ENCODE measurements at regions not wholly inside any gene's neighbourhood (a gene's known extent, or its start where the extent isn't known, plus 50 kb on each side); places are given as distances from the start of the nearest gene placed in this dataset.
"Not testable (repeated sequence)": the region's sequence is repeated elsewhere in the genome, so short reads cannot be mapped to it uniquely, and the experiment has no call there.

DNA sequence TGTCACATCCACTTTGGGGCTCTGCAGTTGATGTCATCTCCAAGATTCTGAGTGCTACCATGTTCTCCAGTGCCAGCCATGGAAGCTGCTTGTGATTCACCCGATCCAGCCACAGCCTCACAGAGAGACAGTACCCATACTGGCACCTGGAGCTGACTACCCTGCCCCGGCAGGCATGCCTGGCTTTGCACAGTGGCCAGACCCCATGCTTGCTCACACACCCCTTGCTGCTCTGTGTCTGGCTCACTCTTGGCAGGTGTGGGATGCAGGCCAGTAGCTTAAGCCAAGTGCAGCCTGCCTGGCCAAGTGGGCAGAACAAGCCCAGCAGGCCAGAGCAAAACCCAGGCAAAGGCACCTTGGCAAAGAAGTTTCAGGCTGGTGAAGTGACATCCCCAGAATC lies 828.4 kb upstream of the VRK2 start:
- no peaks in the 10 kb centered on the region for H3K4me1 ChIP-seq
- H3K27ac ChIP-seq, result no peak overlapping the region
- no peak for DNase-seq (ENCODE audit: low spot score in 2 of 2)
- TF ChIP-seq EP300 (IDR thresholded peaks at IDR 0.05), result no peak
- TF ChIP-seq POLR2A (IDR thresholded peaks at IDR 0.05), result no peak
- TF ChIP-seq, protein P1, sequence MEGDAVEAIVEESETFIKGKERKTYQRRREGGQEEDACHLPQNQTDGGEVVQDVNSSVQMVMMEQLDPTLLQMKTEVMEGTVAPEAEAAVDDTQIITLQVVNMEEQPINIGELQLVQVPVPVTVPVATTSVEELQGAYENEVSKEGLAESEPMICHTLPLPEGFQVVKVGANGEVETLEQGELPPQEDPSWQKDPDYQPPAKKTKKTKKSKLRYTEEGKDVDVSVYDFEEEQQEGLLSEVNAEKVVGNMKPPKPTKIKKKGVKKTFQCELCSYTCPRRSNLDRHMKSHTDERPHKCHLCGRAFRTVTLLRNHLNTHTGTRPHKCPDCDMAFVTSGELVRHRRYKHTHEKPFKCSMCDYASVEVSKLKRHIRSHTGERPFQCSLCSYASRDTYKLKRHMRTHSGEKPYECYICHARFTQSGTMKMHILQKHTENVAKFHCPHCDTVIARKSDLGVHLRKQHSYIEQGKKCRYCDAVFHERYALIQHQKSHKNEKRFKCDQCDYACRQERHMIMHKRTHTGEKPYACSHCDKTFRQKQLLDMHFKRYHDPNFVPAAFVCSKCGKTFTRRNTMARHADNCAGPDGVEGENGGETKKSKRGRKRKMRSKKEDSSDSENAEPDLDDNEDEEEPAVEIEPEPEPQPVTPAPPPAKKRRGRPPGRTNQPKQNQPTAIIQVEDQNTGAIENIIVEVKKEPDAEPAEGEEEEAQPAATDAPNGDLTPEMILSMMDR (IDR thresholded peaks at IDR 0.05), result no peak
- no peaks in the 10 kb centered on the region for H3K36me3 ChIP-seq
- H3K4me3 ChIP-seq, result no peak overlapping the region
- WGBS, 2 donors, result 57 to 67% methylated on average over 1 to 2 of the region's 2 CpGs
- peaks cover 0 to 51% (median 6%) of the 10 kb centered on the region in 4 donors for H3K9me3 ChIP-seq
- no peaks in the 10 kb centered on the region for H3K27me3 ChIP-seq

DNA sequence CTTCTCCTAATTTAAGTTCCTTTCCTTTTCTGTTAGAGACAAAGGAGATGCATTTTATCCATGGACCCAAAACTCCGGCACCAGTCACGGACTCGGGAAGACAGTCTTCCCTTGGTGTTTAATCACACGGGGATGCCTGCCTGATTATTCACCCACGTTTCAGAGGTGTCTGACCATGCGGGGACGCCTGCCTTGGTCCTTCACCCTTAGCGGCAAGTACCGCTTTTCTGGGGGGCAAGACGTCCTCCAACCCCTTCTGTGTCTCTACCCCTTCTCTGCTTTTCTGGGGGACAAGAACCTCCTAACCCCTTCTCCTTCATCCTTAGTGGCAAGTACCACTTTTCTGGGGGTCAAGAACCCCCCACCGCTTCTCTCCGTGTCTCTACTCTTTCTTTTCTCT lies 816.9 kb upstream of the VRK2 start:
- not testable (repeated sequence) for H3K36me3 ChIP-seq
- 91 to 93% methylated on average over 12 of the region's 12 CpGs for WGBS, 2 donors

DNA sequence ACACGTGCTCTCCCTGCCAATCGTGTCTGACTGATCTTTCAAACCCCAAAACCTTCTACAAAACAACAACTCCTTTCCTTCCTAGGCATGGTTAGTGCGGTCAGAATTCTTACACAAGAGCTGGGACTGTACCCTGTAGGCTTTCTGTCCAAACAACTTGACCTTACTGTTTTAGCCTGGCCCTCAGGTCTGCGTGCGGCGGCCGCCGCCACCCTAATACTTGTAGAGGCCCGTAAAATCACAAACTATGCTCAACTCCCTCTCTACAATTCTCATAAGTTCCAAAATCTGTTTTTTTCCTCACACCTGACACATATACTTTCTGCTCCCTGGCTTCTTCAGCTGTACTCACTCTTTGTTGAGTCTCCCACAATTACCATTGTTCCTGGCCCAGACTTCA lies 814.3 kb upstream of the VRK2 start:
- not testable (repeated sequence) for H3K4me3 ChIP-seq; H3K9me3 ChIP-seq; H3K27me3 ChIP-seq; H3K36me3 ChIP-seq; DNase-seq (ENCODE audit: low spot score in 2 of 2); H3K4me1 ChIP-seq; H3K27ac ChIP-seq
- WGBS, 2 donors, result 92 to 94% methylated on average over 9 of the region's 9 CpGs

More for the DNA sequence above, 816.9 kb upstream of the VRK2 start:
- not testable (repeated sequence) for H3K27me3 ChIP-seq; H3K4me3 ChIP-seq; H3K4me1 ChIP-seq; H3K27ac ChIP-seq; H3K9me3 ChIP-seq; DNase-seq (ENCODE audit: low spot score in 2 of 2)

DNA sequence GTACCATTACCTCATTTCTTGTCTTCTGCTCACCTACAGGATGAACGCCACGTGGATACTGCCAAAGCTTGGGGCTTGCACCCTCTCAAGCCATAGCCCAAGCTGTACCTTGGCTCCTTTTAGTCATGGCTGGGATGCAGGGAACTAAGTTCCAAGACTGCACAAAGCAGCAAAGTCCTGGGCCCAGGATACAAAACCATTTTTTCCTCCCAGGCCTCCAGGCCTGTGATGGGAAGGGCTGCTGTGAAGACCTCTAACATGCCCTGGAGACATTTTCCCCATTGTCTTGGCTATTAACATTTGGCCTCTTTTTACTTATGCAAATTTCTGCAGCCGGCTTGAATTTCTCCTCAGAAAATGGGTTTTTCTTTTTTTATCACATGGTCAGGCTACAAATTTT lies 795.1 kb upstream of the VRK2 start:
- H3K4me1 ChIP-seq; H3K36me3 ChIP-seq; H3K4me3 ChIP-seq; DNase-seq (ENCODE audit: low spot score in 2 of 2); H3K27me3 ChIP-seq; H3K27ac ChIP-seq: not testable (repeated sequence)
- WGBS, 2 donors, result 78 to 87% methylated on average over 3 of the region's 3 CpGs
- H3K9me3 ChIP-seq, result peaks cover 0 to 32% (median 2%) of the 10 kb centered on the region in 4 donors

DNA sequence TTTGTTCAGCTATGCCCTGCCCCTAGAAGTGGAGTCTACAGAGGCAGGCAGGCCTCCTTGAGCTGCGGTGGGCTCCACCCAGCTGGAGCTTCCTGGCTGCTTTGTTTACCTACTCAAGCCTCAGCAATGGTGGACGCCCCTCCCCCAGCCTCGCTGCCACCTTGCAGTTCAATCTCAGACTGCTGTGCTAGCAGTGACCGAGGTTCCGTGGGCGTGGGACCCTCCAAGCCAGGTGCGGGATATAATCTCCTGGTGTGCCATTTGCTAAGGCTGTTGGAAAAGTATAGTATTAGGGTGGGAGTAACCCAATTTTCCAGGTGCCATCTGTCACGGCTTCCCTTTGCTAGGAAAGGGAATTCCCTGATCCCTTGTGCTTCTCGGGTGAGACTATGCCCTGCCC lies 770.2 kb upstream of the VRK2 start:
- H3K27ac ChIP-seq; H3K4me3 ChIP-seq; H3K27me3 ChIP-seq; DNase-seq (ENCODE audit: low spot score in 2 of 2); H3K4me1 ChIP-seq; H3K36me3 ChIP-seq: not testable (repeated sequence)
- 95 to 96% methylated on average over 6 to 9 of the region's 9 CpGs for WGBS, 2 donors
- peaks cover 0 to 42% (median 2%) of the 10 kb centered on the region in 4 donors for H3K9me3 ChIP-seq

DNA sequence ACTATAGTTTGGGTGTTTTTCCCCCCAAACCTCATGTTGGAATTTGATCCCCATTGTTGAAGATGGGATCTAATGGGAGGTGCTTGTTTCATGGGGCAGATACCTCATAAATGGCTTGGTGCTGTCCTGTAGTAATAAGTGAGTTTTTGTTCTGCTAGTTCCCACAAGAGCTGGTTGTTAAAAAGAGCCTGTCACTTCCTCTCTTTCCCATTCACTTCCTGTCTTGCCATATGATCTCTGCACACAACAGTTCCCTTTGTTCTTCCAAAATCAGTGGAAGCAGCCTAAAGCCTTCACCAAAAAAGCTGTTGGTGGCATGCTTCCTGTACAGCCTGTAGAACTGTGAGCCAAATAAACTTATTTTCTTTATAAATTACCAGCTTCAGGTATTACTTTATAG lies 768.2 kb upstream of the VRK2 start:
- Histone ChIP-seq H3K4me3 (no peak overlapping the region), H3K4me1 (no peaks in the 10 kb centered on the region), H3K9me3 (peaks cover 0 to 33% (median 2%) of the 10 kb centered on the region in 4 donors), H3K36me3 (no peaks in the 10 kb centered on the region), H3K27me3 (no peaks in the 10 kb centered on the region), H3K27ac (no peak overlapping the region)
- no peak for TF ChIP-seq POLR2A (IDR thresholded peaks at IDR 0.05)
- DNase-seq (ENCODE audit: low spot score in 2 of 2), result no peak

DNA sequence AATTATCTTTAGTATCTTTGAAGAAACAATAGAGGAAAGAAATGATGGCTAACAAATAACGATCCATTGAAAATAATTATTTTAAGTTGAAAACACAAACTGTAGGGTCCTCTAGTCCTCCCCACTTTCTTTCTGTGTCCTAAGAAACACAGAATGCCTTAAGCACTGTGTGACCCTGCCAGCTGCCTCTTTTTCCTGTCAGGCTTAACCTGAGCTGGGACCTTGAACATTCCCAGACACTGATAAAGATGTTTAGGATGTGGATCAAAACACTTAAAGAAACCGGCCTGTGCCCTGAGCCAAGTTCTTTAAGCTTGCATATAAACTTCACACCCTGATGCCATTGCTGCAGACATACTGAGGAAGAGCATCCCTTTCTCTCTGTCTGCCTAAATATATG lies 755.4 kb upstream of the VRK2 start:
- no peak for DNase-seq (ENCODE audit: low spot score in 2 of 2)
- WGBS, 2 donors, result 30 to 36% methylated on average over 2 of the region's 2 CpGs
- H3K27me3 ChIP-seq, result no peaks in the 10 kb centered on the region
- no peaks in the 10 kb centered on the region for H3K4me1 ChIP-seq
- no peak overlapping the region for H3K4me3 ChIP-seq
- no peaks in the 10 kb centered on the region for H3K9me3 ChIP-seq
- no peak overlapping the region for H3K27ac ChIP-seq
- H3K36me3 ChIP-seq, result no peaks in the 10 kb centered on the region
- TF ChIP-seq, protein P1 (IDR thresholded peaks at IDR 0.05), result no peak
- TF ChIP-seq EP300 (IDR thresholded peaks at IDR 0.05), result no peak
- TF ChIP-seq POLR2A (IDR thresholded peaks at IDR 0.05), result no peak

DNA sequence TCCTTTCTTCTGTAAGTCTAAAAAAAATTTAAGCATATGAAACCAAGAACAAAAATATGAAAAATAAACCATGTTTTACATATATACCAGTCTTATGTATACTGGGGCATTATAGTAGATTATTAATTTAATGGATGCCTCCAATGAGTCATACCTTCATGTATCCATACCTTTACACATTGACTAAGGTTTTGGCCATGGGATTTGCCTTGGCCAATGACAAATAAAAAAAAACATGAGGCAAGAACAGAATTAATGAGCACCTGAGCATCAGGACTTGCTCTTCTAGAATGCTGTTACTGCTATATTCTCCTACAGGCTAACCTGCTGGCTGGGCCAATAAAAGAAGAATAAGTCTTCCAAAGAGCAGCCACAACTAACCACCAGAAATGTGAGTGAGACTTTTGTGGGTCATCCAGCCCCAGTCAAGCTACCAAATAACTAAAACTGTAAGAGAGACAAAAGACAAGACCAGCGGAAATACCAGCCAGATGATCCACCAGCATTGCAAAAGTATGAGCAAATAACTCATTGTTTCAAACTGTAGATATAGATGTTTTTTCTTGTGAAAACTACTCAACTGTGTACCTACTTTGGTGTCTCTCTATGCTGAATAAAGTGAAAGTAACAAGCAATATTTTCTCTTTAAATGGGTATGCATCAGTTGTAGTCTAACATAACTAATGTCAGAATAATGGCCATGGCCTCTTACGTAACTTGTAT lies 749.6 kb upstream of the VRK2 start:
- Histone ChIP-seq H3K36me3 (no peaks in the 10 kb centered on the region), H3K27ac (no peak overlapping the region), H3K4me1 (no peaks in the 10 kb centered on the region), H3K4me3 (no peak overlapping the region), H3K9me3 (no peaks in the 10 kb centered on the region), H3K27me3 (no peaks in the 10 kb centered on the region)
- no peak for DNase-seq (ENCODE audit: low spot score in 2 of 2)
- TF ChIP-seq POLR2A (IDR thresholded peaks at IDR 0.05) (no peak), EP300 (IDR thresholded peaks at IDR 0.05) (no peak)
- TF ChIP-seq, protein P1 (IDR thresholded peaks at IDR 0.05), result no peak
- 96 to 98% methylated on average over 2 of the region's 2 CpGs for WGBS, 2 donors

Data from tibial nerve (tissue), 4 donors.